GM19372 (cell line): ENCODE measurements at regions not wholly inside any gene's neighbourhood (a gene's known extent, or its start where the extent isn't known, plus 50 kb on each side); places are given as distances from the start of the nearest gene placed in this dataset.
"Not testable (repeated sequence)": the region's sequence is repeated elsewhere in the genome, so short reads cannot be mapped to it uniquely, and the experiment has no call there.

Experiments used
- ATAC-seq: cut with Tn5 transposase; IDR thresholded peaks from one replicate; pipeline ENCODE4 v1.9.1; 2021; ENCODE audit warnings: mild to moderate bottlenecking, low read depth, moderate library complexity; ENCODE audit not compliant: unreplicated experiment

GRCh38 chr12:46711756-46712155, 114.0 kb downstream of the SLC38A4 start:
- ATAC-seq, result no peak

- ATAC-seq, result no peak
Measured at GRCh38 chr12:46710125-46710743, 115.6 kb downstream of the SLC38A4 start.

DNA sequence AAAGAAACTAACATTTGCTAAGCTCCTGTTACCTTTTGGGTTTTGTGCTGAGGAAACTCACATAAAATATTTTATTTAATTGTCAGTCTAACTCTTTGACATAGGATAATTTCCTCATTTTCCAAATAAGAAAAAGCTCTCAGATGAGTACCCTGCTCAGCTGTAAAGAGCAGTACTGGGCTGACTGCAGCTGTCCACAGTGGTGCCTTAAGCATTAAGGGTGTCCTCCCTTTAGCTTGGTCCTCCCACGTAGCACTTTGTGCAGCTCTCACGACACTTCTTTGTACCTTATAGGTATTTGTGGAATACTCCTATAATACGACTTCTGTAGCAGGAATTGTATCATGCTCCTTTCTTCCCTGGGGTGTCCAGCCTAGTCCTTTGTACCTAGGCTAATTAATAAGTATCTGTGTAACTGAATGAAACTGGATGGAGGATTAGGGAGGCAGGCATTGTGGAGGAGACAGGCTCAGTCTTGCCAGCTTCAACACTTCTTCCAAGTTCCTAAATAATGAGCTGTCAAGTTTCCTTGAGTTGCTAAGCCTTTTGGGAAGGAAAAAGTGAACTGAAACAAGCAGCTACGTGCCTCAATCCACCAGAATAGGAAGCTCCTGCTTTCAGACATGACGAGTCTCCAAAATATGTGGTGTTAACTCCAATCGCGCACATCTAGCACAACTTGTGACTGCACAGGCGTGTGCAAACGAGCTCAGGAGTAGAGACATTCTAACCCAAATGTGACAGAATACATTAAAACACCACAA, 123.0 kb downstream of the SLC38A4 start:
- no peak for ATAC-seq

DNA sequence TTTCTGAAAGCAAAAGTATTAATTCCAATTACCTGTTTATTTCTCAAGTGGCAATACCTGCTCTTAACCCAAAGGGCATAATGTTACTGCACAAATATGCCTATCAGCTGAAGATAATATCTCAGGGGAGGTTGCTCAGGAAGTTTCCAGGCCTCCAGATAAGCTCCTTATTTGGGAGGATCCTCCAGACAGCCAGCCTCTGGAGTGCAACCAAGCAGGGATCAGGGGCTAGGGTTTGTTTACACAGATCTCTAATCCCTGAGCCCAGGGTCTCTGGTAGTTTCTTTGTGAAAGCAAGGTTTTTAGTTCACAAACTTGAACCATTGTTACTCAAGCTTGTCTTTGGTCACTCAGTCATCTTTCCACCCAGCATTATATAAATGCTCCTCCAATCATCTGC, 124.4 kb downstream of the SLC38A4 start:
- no peak for ATAC-seq

GRCh38 chr12:46699986-46700385, 125.8 kb downstream of the SLC38A4 start:
- ATAC-seq, result no peak

GRCh38 chr12:46698003-46698402, 127.8 kb downstream of the SLC38A4 start:
- ATAC-seq, result no peak

DNA sequence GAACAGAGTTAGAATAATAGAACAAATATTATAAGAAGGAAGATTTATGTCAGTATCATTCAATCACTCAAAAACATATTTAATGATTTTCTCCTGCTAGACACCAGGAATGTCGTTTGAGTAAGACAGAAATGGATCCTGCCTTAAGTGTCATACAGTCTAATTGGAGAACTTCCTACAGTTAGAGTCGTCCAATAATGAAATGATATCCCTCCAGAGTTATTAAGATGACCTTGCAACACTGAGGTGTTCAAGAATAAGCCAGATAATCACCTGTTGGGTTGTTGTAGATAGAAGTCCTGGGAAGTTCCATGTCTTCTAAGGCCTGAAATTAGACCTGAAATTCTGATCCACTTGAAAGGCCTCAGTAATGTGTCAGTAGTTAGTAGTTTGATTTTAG, 132.3 kb downstream of the SLC38A4 start:
- ATAC-seq, result no peak

DNA sequence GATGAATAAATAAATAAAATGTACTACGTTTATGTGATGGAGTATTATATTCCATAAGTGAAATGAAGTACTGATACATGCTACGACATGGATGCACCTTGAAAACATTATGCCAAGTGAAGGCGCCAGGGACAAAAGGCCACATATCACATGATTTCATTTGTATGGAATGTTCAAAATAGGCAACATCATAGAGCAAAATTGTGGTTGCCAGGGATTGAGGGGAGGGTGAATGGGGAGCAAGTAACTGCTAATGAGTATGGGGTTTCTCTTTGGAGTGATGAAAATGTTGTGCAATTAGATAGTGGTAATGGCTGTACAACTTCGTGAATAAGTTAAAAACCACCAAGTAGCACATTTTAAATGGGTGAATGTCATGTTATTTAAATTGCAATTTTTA, 132.8 kb downstream of the SLC38A4 start:
- no peak for ATAC-seq

- no peak for ATAC-seq
Measured at GRCh38 chr12:46692606-46693005, 133.2 kb downstream of the SLC38A4 start.

DNA sequence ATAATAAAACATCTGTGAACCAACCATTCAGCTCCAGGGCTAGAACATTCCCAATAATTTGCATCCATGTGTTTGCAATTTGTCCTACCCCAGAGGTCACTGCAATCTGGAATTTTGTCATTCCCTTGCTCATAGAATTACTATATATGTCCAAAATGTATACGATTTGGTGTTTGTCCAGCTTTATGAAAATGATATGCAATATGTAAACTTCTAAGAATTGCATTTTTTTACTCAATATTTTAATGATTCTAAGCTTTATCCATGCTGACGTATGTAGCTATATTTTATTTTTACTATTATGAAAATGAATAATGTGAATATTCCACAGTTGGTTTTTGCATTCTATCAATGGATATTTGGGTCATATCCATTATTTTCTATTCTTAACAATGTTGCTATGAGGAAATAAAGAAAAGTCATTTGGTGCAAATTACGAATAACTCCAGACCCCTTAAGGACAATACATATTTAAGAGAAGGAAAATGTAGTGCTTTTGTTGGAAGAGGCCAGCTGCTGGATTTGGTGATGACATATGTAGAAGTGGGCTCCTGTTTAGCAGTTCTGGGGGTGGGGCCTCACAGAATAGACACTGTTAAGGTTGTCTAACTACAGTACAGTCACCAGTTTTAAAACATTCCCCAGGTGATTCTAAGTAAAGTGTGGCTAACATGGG, 139.4 kb downstream of the SLC38A4 start:
- ATAC-seq, result no peak

DNA sequence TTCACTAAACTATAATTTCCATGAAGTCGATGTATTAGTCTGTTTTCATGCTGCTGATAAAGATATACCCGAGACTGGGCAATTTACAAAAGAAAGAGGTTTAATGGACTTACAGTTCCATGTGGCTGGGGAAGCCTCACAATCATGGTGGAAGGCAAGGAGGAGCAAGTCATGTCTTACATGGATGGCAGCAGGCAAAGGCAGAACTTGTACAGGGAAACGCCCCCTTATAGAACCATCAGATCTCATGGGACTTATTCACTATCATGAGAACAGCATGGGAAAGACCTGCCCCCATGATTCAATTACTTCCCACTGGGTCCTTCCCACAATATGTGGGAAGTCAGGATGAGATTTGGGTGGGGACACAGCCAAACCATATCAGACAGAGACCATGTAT, 141.6 kb downstream of the SLC38A4 start:
- ATAC-seq, result not testable (repeated sequence)

GRCh38 chr12:46682148-46682547, 143.6 kb downstream of the SLC38A4 start:
- ATAC-seq, result no peak

- no peak for ATAC-seq
Measured at GRCh38 chr12:46680506-46680905, 145.3 kb downstream of the SLC38A4 start.

- ATAC-seq, result no peak
Measured at GRCh38 chr12:46679754-46680153, 146.0 kb downstream of the SLC38A4 start.

DNA sequence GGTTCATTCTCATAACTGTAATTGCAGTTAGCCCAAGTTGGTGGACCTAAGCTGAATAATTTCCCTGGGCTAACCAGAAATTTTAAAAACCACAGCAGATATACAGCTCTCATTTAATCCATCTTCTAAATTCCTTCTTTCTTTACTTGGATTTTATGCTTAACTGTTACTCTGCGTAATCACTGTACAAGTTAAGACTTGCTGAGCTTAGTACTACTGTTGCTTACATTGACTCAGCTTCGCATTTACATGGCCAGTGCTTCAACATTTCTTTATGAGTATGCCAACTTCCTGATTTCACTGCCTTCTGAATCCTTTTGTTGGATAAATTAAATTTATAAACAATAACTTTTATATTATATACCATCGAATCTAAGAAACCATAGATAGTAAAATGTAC, 147.4 kb downstream of the SLC38A4 start:
- no peak for ATAC-seq

DNA sequence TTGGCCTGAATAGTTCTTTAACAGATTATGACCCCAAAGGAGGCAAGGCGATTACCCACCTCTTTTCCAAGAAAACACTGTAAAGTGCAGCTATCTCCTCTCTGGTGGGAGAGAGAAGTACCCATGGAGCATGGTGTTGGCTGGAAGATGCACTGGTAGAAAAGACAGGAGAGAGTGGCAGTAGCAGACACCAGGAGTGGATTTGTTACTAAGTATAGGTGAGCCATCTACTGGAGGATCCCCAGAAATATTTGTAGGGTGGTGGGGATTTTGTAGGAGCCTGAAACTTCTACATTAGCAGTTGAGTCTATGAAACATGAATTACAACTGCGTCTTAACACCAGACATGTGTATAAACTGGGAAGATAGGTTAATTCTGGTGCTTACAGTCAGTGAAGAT, 148.0 kb downstream of the SLC38A4 start:
- ATAC-seq, result no peak

GRCh38 chr12:46676797-46677520, 148.8 kb downstream of the SLC38A4 start:
- ATAC-seq, result no peak

- ATAC-seq, result no peak
Measured at GRCh38 chr12:46676396-46676795, 149.4 kb downstream of the SLC38A4 start.

DNA sequence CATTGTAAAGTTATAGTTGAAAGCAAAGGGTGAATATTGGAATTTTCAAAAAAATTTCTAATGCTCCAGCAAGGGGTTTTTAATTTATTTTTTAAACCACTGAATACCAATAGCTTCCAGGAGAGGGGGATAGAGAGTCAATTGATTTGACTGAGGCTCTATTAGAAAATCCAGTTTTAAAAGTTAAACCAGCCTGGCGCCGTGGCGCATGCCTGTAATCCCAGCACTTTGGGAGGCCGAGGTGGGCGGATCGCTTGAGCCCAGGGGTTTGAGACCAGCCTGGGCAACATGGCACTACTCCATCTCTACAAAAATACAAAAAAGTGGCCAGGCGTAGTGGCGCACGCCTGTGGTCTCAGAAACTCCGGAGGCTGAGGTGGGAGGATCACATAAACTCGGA, 150.1 kb downstream of the SLC38A4 start:
- no peak for ATAC-seq

GRCh38 chr12:46674800-46675199, 151.0 kb downstream of the SLC38A4 start:
- ATAC-seq, result no peak

- no peak for ATAC-seq
Measured at GRCh38 chr12:46674129-46674528, 151.7 kb downstream of the SLC38A4 start.
